ENCODE measurements at regions not wholly inside any gene's neighbourhood (a gene's known extent, or its start where the extent isn't known, plus 50 kb on each side); places are given as distances from the start of the nearest gene placed in this dataset.
"Not testable (repeated sequence)": the region's sequence is repeated elsewhere in the genome, so short reads cannot be mapped to it uniquely, and the experiment has no call there.

GRCh38 chr4:74545448-74545847 is 100.5 kb downstream of the AREG start:
- DNase-seq, result no peak

DNA sequence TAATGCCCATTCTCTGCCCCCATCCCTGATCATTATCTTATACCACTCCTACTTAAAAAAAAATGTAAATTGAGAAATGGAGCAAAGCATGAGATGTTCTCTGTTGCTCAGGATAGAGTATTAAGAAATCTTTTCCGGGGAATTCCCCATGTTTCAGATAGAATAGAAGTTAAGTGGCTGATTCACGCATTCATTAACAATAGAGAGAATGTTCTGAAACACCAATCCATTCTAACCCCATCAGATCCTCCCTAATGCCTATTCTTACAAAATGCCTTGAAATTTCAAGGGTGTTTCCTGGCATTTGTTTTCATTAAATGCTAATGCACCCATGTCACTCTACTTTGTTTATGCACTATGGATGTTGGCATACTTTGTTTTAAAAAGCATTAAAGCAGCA is 101.1 kb downstream of the AREG start:
- no peak for DNase-seq

- DNase-seq, result no peak
Measured at GRCh38 chr4:74547042-74547441, 102.1 kb downstream of the AREG start.

DNA sequence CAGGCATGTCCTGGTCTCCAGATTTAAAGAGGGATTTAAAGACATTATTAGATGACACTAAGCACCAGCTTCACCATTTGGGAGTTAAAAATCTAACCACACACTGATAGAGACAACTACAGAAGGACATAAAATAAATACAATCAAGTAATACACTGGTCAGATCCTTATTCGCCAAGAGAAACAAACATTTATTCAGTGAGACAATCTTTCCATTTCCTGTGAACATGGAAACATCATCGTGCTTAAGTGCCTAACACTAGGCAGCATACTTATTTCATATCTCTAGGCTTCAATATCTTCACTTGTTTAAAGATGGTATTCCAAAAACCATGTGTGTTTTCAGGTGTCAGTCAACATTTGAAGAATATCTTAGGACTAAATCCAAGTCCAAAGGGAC is 103.6 kb downstream of the AREG start:
- DNase-seq, result no peak

DNA sequence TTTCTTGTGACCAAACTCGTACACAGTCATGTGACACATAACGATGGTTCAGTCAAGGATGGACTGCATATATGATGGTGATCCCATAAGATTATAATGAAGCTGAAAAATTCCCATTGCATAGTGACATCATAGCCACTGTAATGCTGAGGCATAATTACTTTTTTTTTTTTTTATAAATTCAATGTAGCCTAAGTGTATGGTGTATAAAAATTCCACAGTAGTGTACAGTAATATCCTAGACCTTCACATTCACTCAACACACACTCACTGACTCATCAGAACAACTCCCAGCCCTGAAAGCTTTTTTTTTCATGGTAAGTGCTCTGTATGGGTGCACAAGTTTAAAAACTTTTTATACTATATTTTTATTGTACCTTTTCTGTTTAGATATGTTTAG is 105.0 kb downstream of the AREG start:
- no peak for DNase-seq

GRCh38 chr4:74555231-74555630 is 110.3 kb downstream of the AREG start:
- DNase-seq, result no peak

GRCh38 chr4:74555843-74556242 is 110.9 kb downstream of the AREG start:
- DNase-seq, result no peak

GRCh38 chr4:74559853-74560252 is 114.9 kb downstream of the AREG start:
- no peak for DNase-seq

GRCh38 chr4:74567981-74568380 is 123.0 kb downstream of the AREG start:
- DNase-seq, result no peak

DNA sequence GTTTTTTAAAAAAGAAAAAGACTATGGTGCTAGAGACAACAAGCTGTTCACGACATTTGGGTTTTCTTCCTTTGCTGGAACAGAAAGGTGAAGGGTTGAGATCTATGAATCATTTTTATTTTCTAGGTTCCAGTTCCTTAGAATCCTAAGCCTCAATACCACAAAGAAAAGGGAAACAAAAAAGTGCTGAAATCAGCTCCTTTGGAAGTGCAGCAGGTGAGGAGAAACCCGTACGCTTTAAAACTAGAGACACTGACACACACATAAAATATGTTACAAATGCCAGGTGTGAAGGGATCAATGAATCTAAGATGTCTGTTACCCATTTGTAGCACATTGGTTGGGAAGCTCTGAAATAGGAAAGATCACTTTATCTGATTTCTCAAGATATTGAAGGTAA is 125.2 kb downstream of the AREG start:
- DNase-seq, result no peak

DNA sequence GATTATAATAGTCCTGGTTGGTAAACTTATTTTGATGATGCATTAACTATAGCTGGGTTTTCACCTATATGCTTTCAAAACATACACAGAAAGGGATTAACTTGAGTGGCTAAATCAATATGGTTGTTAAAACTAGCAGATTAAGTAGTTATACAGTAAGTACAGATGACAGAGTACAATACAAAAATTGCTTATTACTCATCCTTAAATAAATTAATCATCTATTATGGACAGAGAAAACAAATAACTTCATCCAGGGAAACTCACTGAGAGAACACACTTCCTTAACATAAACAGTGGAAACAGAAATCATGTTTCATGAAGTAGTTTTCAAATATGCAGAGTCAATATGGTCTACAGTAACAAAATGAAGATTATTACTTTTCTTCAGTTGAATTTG is 133.4 kb downstream of the AREG start:
- no peak for DNase-seq

- DNase-seq, result not testable (repeated sequence)
Measured at GRCh38 chr4:74578865-74579264, 133.9 kb downstream of the AREG start.

GRCh38 chr4:74583089-74583700 is 138.3 kb downstream of the AREG start:
- no peak for DNase-seq

- no peak for DNase-seq
Measured at GRCh38 chr4:74583757-74584156, 138.8 kb downstream of the AREG start.

DNA sequence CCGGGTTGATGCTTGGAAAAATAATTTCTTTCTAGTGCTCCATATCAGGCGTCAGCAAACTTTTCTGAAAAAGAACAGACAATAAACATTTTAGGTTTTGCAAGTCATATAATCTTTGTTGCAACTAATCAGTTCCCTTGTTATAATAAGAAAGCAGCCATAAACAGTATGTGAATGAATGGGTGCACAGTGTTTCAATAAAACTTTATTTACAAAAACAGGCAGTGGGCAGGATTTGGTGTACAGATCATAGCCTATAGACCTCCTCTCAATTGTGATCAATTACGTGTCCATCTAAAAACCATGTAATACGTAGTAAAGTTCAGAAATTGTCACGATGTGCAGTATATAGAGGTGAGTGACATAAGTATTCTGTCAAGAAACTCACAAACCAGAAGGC is 143.4 kb downstream of the AREG start:
- DNase-seq, result no peak

GRCh38 chr4:74590476-74590875 is 145.5 kb downstream of the AREG start:
- no peak for DNase-seq

GRCh38 chr4:74598611-74599325 is 153.8 kb downstream of the AREG start:
- DNase-seq, result no peak

GRCh38 chr4:74603186-74603585 is 158.2 kb downstream of the AREG start:
- no peak for DNase-seq

DNA sequence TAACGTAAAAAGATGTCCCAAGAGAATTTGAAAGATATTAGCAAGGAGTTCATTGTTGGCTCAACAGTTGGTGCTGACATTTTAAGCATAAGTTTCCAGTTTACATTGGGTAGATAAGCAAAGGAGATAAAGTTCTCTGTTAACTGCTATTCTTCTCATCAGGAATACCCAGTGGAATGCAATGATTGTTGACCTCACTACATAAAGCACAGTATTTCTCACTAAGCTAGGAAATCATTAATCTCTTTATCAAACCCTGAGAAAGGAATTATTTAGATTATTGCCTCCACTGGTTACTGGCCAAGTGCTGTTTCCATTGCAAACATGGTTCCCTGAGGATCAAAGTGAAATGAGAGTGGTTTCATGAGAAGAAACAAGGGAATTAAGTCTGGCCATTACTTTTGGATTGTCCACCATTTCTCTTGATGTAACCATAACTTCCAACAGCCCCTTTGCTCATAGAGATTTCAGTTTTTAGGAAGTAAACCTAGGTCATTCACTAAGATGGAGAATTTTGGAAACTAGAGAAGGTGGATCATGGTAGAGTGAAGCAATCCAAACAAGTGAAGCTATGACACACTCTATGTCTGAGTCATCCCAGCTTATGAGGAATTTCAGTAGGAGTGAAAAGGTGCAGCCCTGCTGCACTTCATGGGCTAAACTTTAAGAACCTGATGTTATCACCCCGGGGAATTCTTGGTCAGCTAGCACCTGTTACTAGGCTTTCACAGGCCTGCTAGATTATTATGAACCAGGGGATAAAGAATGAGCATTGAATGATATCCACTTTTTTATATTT is 163.4 kb downstream of the AREG start:
- DNase-seq, result no peak

- no peak for DNase-seq
Measured at GRCh38 chr4:74610491-74610890, 165.6 kb downstream of the AREG start.

DNA sequence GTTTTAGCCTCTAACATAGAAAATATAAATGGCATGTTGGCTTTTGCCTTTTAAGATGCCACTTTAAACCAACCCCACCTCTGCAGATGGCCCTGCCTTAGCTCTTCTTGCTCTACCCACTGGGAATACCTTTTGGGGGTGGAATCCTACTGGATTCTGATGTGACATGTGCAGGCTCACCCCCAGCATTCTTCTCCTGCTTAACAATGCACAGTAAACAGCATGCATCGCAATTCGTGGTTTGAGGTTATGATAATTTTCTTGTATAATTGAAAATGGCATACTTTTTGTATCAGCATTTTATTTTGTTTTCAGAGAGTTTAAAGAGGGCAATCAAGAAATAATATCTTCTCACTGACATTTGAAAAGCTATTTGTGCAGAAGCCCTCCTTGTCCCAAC is 167.9 kb downstream of the AREG start:
- no peak for DNase-seq

DNA sequence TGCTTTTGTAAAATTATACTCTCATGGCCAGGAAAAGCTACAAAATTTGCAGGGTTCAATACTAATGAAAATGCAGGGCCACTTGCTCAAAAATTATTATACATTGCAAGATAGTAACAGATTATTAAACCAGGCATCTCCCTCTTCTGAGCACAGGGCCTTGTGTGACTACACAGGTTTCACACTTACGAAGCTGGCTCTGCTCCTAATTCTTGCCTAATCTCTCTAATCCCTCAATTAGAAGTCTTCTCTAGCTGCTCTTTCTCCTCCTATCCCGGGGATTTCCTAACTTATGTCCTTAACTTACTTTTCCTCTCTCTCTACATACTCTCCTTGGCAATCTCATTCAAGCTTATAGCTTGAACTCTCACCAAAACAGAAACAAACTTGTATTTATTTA is 168.3 kb downstream of the AREG start:
- no peak for DNase-seq

GRCh38 chr4:74615411-74615810 is 170.5 kb downstream of the AREG start:
- DNase-seq, result no peak

DNA sequence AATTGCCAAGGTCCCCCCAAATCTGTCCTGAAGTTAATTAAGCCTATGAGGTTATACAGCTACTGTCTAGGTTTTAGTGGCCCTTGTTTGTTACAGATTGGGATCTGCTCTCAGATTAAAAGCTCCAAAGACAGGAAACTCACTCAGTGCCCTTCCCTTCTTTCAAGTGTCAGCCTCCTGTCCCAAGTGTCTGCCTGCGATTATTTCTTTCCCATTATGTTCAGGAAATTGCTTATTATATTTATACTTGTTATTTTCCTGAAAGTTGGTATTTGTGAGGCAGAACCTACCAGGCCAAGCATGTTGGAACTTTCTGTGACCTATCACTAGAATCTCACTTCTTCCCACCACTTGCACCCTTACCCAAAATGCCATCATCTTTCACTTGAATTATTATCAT is 173.2 kb downstream of the AREG start:
- no peak for DNase-seq
